CD14-positive monocyte (primary cell): ENCODE measurements at regions not wholly inside any gene's neighbourhood (a gene's known extent, or its start where the extent isn't known, plus 50 kb on each side); places are given as distances from the start of the nearest gene placed in this dataset.

Experiments
- DNase-seq, 3 donors: peaks; one replicate each; pipeline ENCODE4 v3.0.0-alpha.2; 2011 to 2022
- H2AFZ ChIP-seq: 2 replicates; pipeline ENCODE4 v1.6.0; 2012; ENCODE audit warnings: mild to moderate bottlenecking, low read depth, low read length, inconsistent platforms; ENCODE audit not compliant: insufficient read depth, poor library complexity, severe bottlenecking
- H3K27ac ChIP-seq, 2 donors: 1 replicate in 1 of 2; 2 replicates in 1 of 2; pipeline ENCODE4 v1.5.1; 2012 to 2013; ENCODE audit warnings: low read length in 2 of 2, control low read depth in 1 of 2, inconsistent platforms in 1 of 2, low read depth in 1 of 2, mild to moderate bottlenecking in 1 of 2
- H3K27me3 ChIP-seq, 2 donors: one replicate each; pipeline versions ENCODE4 v1.6.0 to v1.6.1; 2011 to 2013; ENCODE audit warnings: low read length in 2 of 2; ENCODE audit not compliant: control insufficient read depth in 2 of 2, insufficient read depth in 2 of 2
- H3K36me3 ChIP-seq, 2 donors: replicated peaks in 1 of 2; 1 replicate in 1 of 2; 2 replicates in 1 of 2; pipeline versions ENCODE4 v1.5.1 to v1.6.1; 2012 to 2013; ENCODE audit warnings: low read length in 2 of 2, control low read depth in 1 of 2, inconsistent platforms in 1 of 2, mild to moderate bottlenecking in 1 of 2; ENCODE audit not compliant: insufficient read depth in 2 of 2, control insufficient read depth in 1 of 2
- H3K4me1 ChIP-seq, 2 donors: 1 replicate in 1 of 2; 2 replicates in 1 of 2; pipeline versions ENCODE4 v1.5.1 to v1.6.1; 2012 to 2013; ENCODE audit warnings: low read length in 2 of 2, control low read depth in 1 of 2, inconsistent platforms in 1 of 2, mild to moderate bottlenecking in 1 of 2, moderate library complexity in 1 of 2; ENCODE audit not compliant: insufficient read depth in 2 of 2, control insufficient read depth in 1 of 2
- H3K4me2 ChIP-seq: replicated peaks from 2 replicates; pipeline ENCODE3; 2012; ENCODE audit warnings: low read length, moderate library complexity, mild to moderate bottlenecking; ENCODE audit not compliant: poor library complexity, severe bottlenecking; ENCODE audit errors: extremely low read depth
- H3K4me3 ChIP-seq, 3 experiments: fragments of 200-600 bp in 1 of 3; sonication (generic) in 1 of 3; replicated peaks in 1 of 3; 1 replicate in 2 of 3; 2 replicates in 1 of 3; pipeline ENCODE4 v1.5.1; 2011 to 2013; ENCODE audit warnings: low read length in 3 of 3, mild to moderate bottlenecking in 3 of 3, control low read depth in 2 of 3, low read depth in 2 of 3, inconsistent platforms in 1 of 3, moderate library complexity in 1 of 3
- H3K79me2 ChIP-seq: 2 replicates; pipeline ENCODE4 v1.6.0; 2012; ENCODE audit warnings: mild to moderate bottlenecking, control low read depth, inconsistent platforms, low read length, moderate library complexity; ENCODE audit not compliant: insufficient read depth
- H3K9ac ChIP-seq: 2 replicates; pipeline ENCODE4 v1.6.0; 2017; ENCODE audit warnings: low read length, mild to moderate bottlenecking; ENCODE audit not compliant: insufficient read depth, poor library complexity, severe bottlenecking
- H3K9me3 ChIP-seq, 2 donors: replicated peaks in 1 of 2; 1 replicate in 1 of 2; 2 replicates in 1 of 2; pipeline versions ENCODE4 v1.5.1 to v1.6.1; 2012 to 2013; ENCODE audit warnings: low read length in 2 of 2, control low read depth in 1 of 2; ENCODE audit not compliant: control insufficient read depth in 1 of 2, insufficient read depth in 1 of 2
- H4K20me1 ChIP-seq: 2 replicates; pipeline ENCODE4 v1.6.0; 2012; ENCODE audit warnings: mild to moderate bottlenecking, low read length, control low read depth, moderate library complexity; ENCODE audit not compliant: insufficient read depth
- H3K27ac Mint-ChIP-seq, 7 donors: one replicate each; pipeline ENCODE4 v1.8.0; 2020; ENCODE audit warnings: mild to moderate bottlenecking in 7 of 7, mixed read lengths in 7 of 7, moderate library complexity in 6 of 7, inconsistent platforms in 2 of 7
- H3K27me3 Mint-ChIP-seq, 3 donors: one replicate each; pipeline ENCODE4 v1.8.0; 2021 to 2022; ENCODE audit warnings: low read depth in 3 of 3, mild to moderate bottlenecking in 3 of 3, mixed read lengths in 3 of 3, moderate library complexity in 3 of 3, inconsistent platforms in 1 of 3
- H3K36me3 Mint-ChIP-seq, 2 donors: one replicate each; pipeline ENCODE4 v1.8.0; 2020; ENCODE audit warnings: mixed read lengths in 2 of 2, inconsistent platforms in 1 of 2, mild to moderate bottlenecking in 1 of 2
- H3K4me1 Mint-ChIP-seq: one replicate; pipeline ENCODE4 v1.8.0; 2020; ENCODE audit warnings: mild to moderate bottlenecking, mixed read lengths
- H3K4me3 Mint-ChIP-seq, 2 donors: one replicate each; pipeline ENCODE4 v1.8.0; 2020; ENCODE audit warnings: mild to moderate bottlenecking in 2 of 2, mixed read lengths in 2 of 2, moderate library complexity in 1 of 2
- H3K9me3 Mint-ChIP-seq, 7 donors: one replicate each; pipeline ENCODE4 v1.8.0; 2020 to 2022; ENCODE audit warnings: mixed read lengths in 7 of 7, mild to moderate bottlenecking in 6 of 7, moderate library complexity in 6 of 7, inconsistent platforms in 2 of 7
- CTCF ChIP-seq: fragments of 200-600 bp; IDR thresholded peaks from one replicate; pipeline ENCODE4 v1.8.0; 2022; ENCODE audit warnings: antibody characterized with exemption, mild to moderate bottlenecking
- WGBS: methylation state at CpG from one replicate; pipeline ENCODE4 v1.1.5; 2013; ENCODE audit warnings: missing lambda C conversion rate; ENCODE audit not compliant: insufficient coverage; 5-methylcytosine and 5-hydroxymethylcytosine counted together
- intact Hi-C, 2 donors: fragments of 100-400 bp; cut with micrococcal nuclease; formaldehyde crosslinking; loops; one replicate each; pipeline versions ENCODE4 v1.15.0 to v1.15.1; 2023

- H3K36me3 Mint-ChIP-seq, result no peaks in the 10 kb centered on the region
- Histone ChIP-seq H3K36me3 (no peaks in the 10 kb centered on the region), H3K9me3 (peaks cover 1 to 2% of the 10 kb centered on the region in 2 donors), H3K79me2 (no peaks in the 10 kb centered on the region), H3K27me3 (no peaks in the 10 kb centered on the region), H3K27ac (no peak overlapping the region), H2AFZ (no peak overlapping the region), H3K4me2 (no peak overlapping the region), H3K9ac (no peak overlapping the region), H3K4me1 (no peaks in the 10 kb centered on the region), H4K20me1 (no peaks in the 10 kb centered on the region), H3K4me3 (no peak overlapping the region)
- no peaks in the 10 kb centered on the region for H3K4me1 Mint-ChIP-seq
- TF ChIP-seq CTCF, result no peak
- intact Hi-C loops, result no loop called here
- H3K27ac Mint-ChIP-seq, result peak overlapping the region in 1 of 7 donors; percentile 44
- H3K4me3 Mint-ChIP-seq, result no peak overlapping the region
- H3K9me3 Mint-ChIP-seq, result peaks cover 0 to 7% (median 4%) of the 10 kb centered on the region in 7 donors
- H3K27me3 Mint-ChIP-seq, result peaks cover 0 to 2% (median 0%) of the 10 kb centered on the region in 3 donors
- no peak for DNase-seq
Observed at GRCh38 chr3:118511402-118511801, 523.2 kb downstream of the IGSF11 start.

- Histone ChIP-seq H3K9ac (no peak overlapping the region), H3K9me3 (peaks cover 6 to 11% of the 10 kb centered on the region in 2 donors), H3K36me3 (no peaks in the 10 kb centered on the region), H4K20me1 (no peaks in the 10 kb centered on the region), H3K4me3 (no peak overlapping the region), H3K27me3 (no peaks in the 10 kb centered on the region), H2AFZ (no peak overlapping the region), H3K4me2 (no peak overlapping the region), H3K27ac (no peak overlapping the region), H3K4me1 (no peaks in the 10 kb centered on the region), H3K79me2 (no peaks in the 10 kb centered on the region)
- H3K9me3 Mint-ChIP-seq, result peaks cover 0 to 16% (median 4%) of the 10 kb centered on the region in 7 donors
- no peak for TF ChIP-seq CTCF
- intact Hi-C loops, result no loop called here
- WGBS, result no CpG with 5 or more reads among the region's 2 CpGs
- no peaks in the 10 kb centered on the region for H3K4me1 Mint-ChIP-seq
- H3K27ac Mint-ChIP-seq, result no peak overlapping the region
- DNase-seq, result no peak
- H3K36me3 Mint-ChIP-seq, result no peaks in the 10 kb centered on the region
- no peak overlapping the region for H3K4me3 Mint-ChIP-seq
- H3K27me3 Mint-ChIP-seq, result peaks cover 0 to 2% (median 1%) of the 10 kb centered on the region in 3 donors
Observed at GRCh38 chr3:118512301-118512700, 522.3 kb downstream of the IGSF11 start.
